K562 (cell line): ENCODE measurements at regions not wholly inside any gene's neighbourhood (a gene's known extent, or its start where the extent isn't known, plus 50 kb on each side); places are given as distances from the start of the nearest gene placed in this dataset.

ENCODE experiments used
- ATAC-seq: fragments of 200-7000 bp; cut with Tn5 transposase; 3 replicates; pipeline ENCODE4 v1.9.1; 2020; ENCODE audit warnings: moderate library complexity
- BruUV-seq: library from RNA; stranded (reverse); fragments of 400-500 nt; replicated peaks from 2 replicates; lab custom pipeline; 2021; lab: Mats Ljungman, UMichigan
- CTCF ChIA-PET: fragments of 300-600 bp; formaldehyde crosslinking; extraction: SDS; loops from one replicate; lab custom pipeline; 2021; ENCODE audit warnings: low intra/inter-chr PET ratio; lab: Yijun Ruan, JAX
- POLR2A ChIA-PET: fragments of 300-600, 350-650 bp; sonication (Branson Sonifier 250); formaldehyde crosslinking; extraction: SDS; loops from one replicate; lab custom pipeline; 2021; ENCODE audit warnings: antibody characterized with exemption, inconsistent platforms; lab: Yijun Ruan, JAX
- DNase-seq, 4 experiments: peaks; one replicate each; pipeline versions ENCODE4 v3.0.0 to v3.0.0-alpha.2; 2011 to 2018; ENCODE audit warnings: low spot score in 3 of 4, mixed read lengths in 3 of 4; ENCODE audit errors: extremely low read depth in 1 of 4
- FAIRE-seq: peaks from 2 replicates; lab custom pipeline; 2011; peaks lifted over from hg19 to GRCh38; lab: Jason Lieb, UNC
- H2AFZ ChIP-seq: 2 replicates; pipeline ENCODE4 v1.6.0; 2011; ENCODE audit warnings: low read depth, low read length, control low read depth, inconsistent platforms
- H3K27ac ChIP-seq: fragments of 200-600 bp; 3 replicates; pipeline ENCODE4 v1.8.0; 2011; ENCODE audit warnings: low read depth, mild to moderate bottlenecking, control low read depth, inconsistent platforms, low read length, moderate library complexity, mixed read lengths; ENCODE audit errors: extremely low read depth
- H3K27me3 ChIP-seq, 2 experiments: fragments of 300-600 bp in 1 of 2; 2 replicates in 1 of 2; 3 replicates in 1 of 2; pipeline versions ENCODE4 v1.6.0 to v1.8.0; 2011; ENCODE audit warnings: inconsistent platforms in 2 of 2, low read length in 2 of 2, mild to moderate bottlenecking in 1 of 2, mixed read lengths in 1 of 2, moderate library complexity in 1 of 2; ENCODE audit not compliant: control insufficient read depth in 2 of 2, insufficient read depth in 2 of 2
- H3K36me3 ChIP-seq: fragments of 300-600 bp; 3 replicates; pipeline ENCODE4 v1.8.0; 2011; ENCODE audit warnings: mild to moderate bottlenecking, low read length, inconsistent platforms; ENCODE audit not compliant: control insufficient read depth, insufficient read depth
- H3K4me1 ChIP-seq, 2 experiments: fragments of 200-600 bp in 1 of 2; replicated peaks in 1 of 2; 2 replicates in 1 of 2; 3 replicates in 1 of 2; pipeline versions ENCODE4 v1.5.1 to v1.8.0; 2011; ENCODE audit warnings: inconsistent platforms in 2 of 2, low read length in 2 of 2, mild to moderate bottlenecking in 1 of 2, mixed read lengths in 1 of 2, moderate library complexity in 1 of 2; ENCODE audit not compliant: control insufficient read depth in 2 of 2, insufficient read depth in 2 of 2
- H3K4me2 ChIP-seq: 2 replicates; pipeline ENCODE4 v1.6.1; 2011; ENCODE audit warnings: low read length, control low read depth, inconsistent platforms, mixed read lengths; ENCODE audit not compliant: insufficient read depth
- H3K4me3 ChIP-seq: fragments of 200-600 bp; sonication (generic), shearing (Covaris generic); 2 replicates; pipeline ENCODE4 v1.5.1; 2016; ENCODE audit warnings: control low read depth, inconsistent platforms
- H3K79me2 ChIP-seq: fragments of 200-600 bp; 3 replicates; pipeline ENCODE4 v1.8.0; 2011; ENCODE audit warnings: low read length, inconsistent platforms; ENCODE audit not compliant: control insufficient read depth, insufficient read depth
- H3K9ac ChIP-seq, 2 experiments: 2 replicates each; pipeline versions ENCODE4 v1.6.0 to v1.6.1; 2011; ENCODE audit warnings: low read depth in 2 of 2, low read length in 2 of 2, control low read depth in 1 of 2, inconsistent platforms in 1 of 2, mild to moderate bottlenecking in 1 of 2, mixed read lengths in 1 of 2; ENCODE audit not compliant: insufficient read depth in 1 of 2
- H3K9me1 ChIP-seq: one replicate; pipeline ENCODE4 v1.6.0; 2011; ENCODE audit warnings: inconsistent platforms, mild to moderate bottlenecking, low read length, moderate library complexity; ENCODE audit not compliant: control insufficient read depth, insufficient read depth
- H3K9me3 ChIP-seq: replicated peaks from 2 replicates; pipeline ENCODE4 v1.5.1; 2011; ENCODE audit warnings: low read depth, low read length, inconsistent platforms; ENCODE audit not compliant: control insufficient read depth, insufficient read depth
- H4K20me1 ChIP-seq: replicated peaks from 2 replicates; pipeline ENCODE4 v1.6.1; 2011; ENCODE audit warnings: low read length, inconsistent platforms, mixed read lengths; ENCODE audit not compliant: control insufficient read depth, insufficient read depth
- CBX2 ChIP-seq: fragments of 200-600 bp; sonication (generic); IDR thresholded peaks from one replicate; pipeline ENCODE4 v1.6.1; 2012; ENCODE audit warnings: mild to moderate bottlenecking, low read length, inconsistent platforms; ENCODE audit not compliant: insufficient read depth, poor library complexity, severe bottlenecking
- ELF1 ChIP-seq: fragments of 200-800 bp; sonication (Bioruptor generic); IDR thresholded peaks from 2 replicates; pipeline ENCODE4 v1.6.1; 2016; ENCODE audit warnings: missing genetic modification characterization, missing compliant biosample characterization
- EP400 ChIP-seq: fragments of 450-650 bp; IDR thresholded peaks from 2 replicates; pipeline ENCODE4 v1.6.1; 2017; ENCODE audit warnings: antibody characterized with exemption, mild to moderate bottlenecking, moderate library complexity
- ETS2 ChIP-seq: IDR thresholded peaks from 2 replicates; pipeline ENCODE4 v1.6.1; 2016; ENCODE audit warnings: borderline replicate concordance, missing genetic modification characterization, mild to moderate bottlenecking, moderate library complexity, missing compliant biosample characterization; ENCODE audit not compliant: poor library complexity, severe bottlenecking
- HNRNPK ChIP-seq: fragments of 200-400 bp; formaldehyde crosslinking; IDR thresholded peaks from one replicate; pipeline ENCODE4 v1.6.1; 2018; ENCODE audit warnings: mild to moderate bottlenecking, low read depth, low read length; ENCODE audit not compliant: poor library complexity, severe bottlenecking
- POLR2G ChIP-seq: fragments of 200-400 bp; formaldehyde crosslinking; IDR thresholded peaks from 2 replicates; pipeline ENCODE4 v1.6.1; 2017; ENCODE audit warnings: low read depth, mild to moderate bottlenecking, antibody characterized with exemption, low read length, moderate library complexity
- POLR2H ChIP-seq: IDR thresholded peaks from 2 replicates; pipeline ENCODE4 v1.6.1; 2016; ENCODE audit warnings: missing genetic modification characterization, low read depth, mild to moderate bottlenecking, control low read depth, missing compliant biosample characterization, moderate library complexity
- POU5F1 ChIP-seq: fragments of 150-350 bp; IDR thresholded peaks from 2 replicates; pipeline ENCODE4 v1.6.1; 2014; ENCODE audit warnings: borderline replicate concordance, low read length, low read depth, mild to moderate bottlenecking; ENCODE audit not compliant: partially characterized antibody
- TAL1 ChIP-seq: fragments of 450-650 bp; IDR thresholded peaks from 2 replicates; pipeline ENCODE4 v1.6.1; 2016; ENCODE audit warnings: mild to moderate bottlenecking
- TOE1 ChIP-seq, 2 experiments: fragments of 450-650 bp in 1 of 2; sonication (generic) in 1 of 2; formaldehyde crosslinking in 1 of 2; IDR thresholded peaks; 2 replicates each; pipeline versions ENCODE4 v1.7.1 to v1.8.0; 2016 to 2022; ENCODE audit warnings: borderline replicate concordance in 2 of 2, mild to moderate bottlenecking in 2 of 2, antibody characterized with exemption in 1 of 2, inconsistent platforms in 1 of 2, low read depth in 1 of 2, missing genetic modification reagents in 1 of 2, moderate library complexity in 1 of 2
- ZBTB8A ChIP-seq: fragments of 450-650 bp; IDR thresholded peaks from 2 replicates; pipeline ENCODE4 v1.6.1; 2018; ENCODE audit warnings: mild to moderate bottlenecking, moderate library complexity; ENCODE audit not compliant: partially characterized antibody
- ZKSCAN3 ChIP-seq: fragments of 250-450 bp; sonication (Bioruptor Pico); IDR thresholded peaks from 2 replicates; pipeline ENCODE4 v1.4.0; 2020
- ZNF184 ChIP-seq: sonication (generic); formaldehyde crosslinking; IDR thresholded peaks from 2 replicates; pipeline ENCODE4 v1.5.0; 2020; ENCODE audit warnings: missing genetic modification reagents
- ZNF75A ChIP-seq: fragments of 450-650 bp; formaldehyde crosslinking; IDR thresholded peaks from 2 replicates; pipeline ENCODE4 v1.4.0; 2020; ENCODE audit warnings: mild to moderate bottlenecking
- WGBS: fragments of 100-300 bp; shearing (Covaris generic); methylation state at CpG from one replicate; pipeline ENCODE4 v1.1.6; 2016; ENCODE audit warnings: low coverage, mixed read lengths; ENCODE audit not compliant: insufficient coverage; ENCODE audit errors: missing lambda C conversion rate; 5-methylcytosine and 5-hydroxymethylcytosine counted together
- in situ Hi-C: fragments of 300-500 bp; cut with MboI; formaldehyde crosslinking; loops from 4 replicates; pipeline ENCODE4 v1.15.0; 2018; ENCODE audit warnings: inconsistent platforms, mixed read lengths
- intact Hi-C: fragments of 100-400 bp; cut with micrococcal nuclease; formaldehyde crosslinking; loops from 2 replicates; pipeline ENCODE4 v1.14.2; 2022
- TF ChIP-seq, protein P1 (sequence below): fragments of 250-450 bp; sonication (Bioruptor Pico); IDR thresholded peaks from 2 replicates; pipeline ENCODE4 v1.8.0; 2021; ENCODE audit warnings: mild to moderate bottlenecking, moderate library complexity
- TF ChIP-seq, protein P2 (sequence below): fragments of 250-450 bp; sonication (Bioruptor Pico); IDR thresholded peaks from 2 replicates; pipeline ENCODE4 v1.6.1; 2021; ENCODE audit warnings: mild to moderate bottlenecking
- TF ChIP-seq, protein P3 (sequence below): IDR thresholded peaks from 3 replicates; pipeline ENCODE4 v1.6.1; 2011; ENCODE audit warnings: borderline replicate concordance, mild to moderate bottlenecking; ENCODE audit not compliant: insufficient read length, insufficient read depth

DNA sequence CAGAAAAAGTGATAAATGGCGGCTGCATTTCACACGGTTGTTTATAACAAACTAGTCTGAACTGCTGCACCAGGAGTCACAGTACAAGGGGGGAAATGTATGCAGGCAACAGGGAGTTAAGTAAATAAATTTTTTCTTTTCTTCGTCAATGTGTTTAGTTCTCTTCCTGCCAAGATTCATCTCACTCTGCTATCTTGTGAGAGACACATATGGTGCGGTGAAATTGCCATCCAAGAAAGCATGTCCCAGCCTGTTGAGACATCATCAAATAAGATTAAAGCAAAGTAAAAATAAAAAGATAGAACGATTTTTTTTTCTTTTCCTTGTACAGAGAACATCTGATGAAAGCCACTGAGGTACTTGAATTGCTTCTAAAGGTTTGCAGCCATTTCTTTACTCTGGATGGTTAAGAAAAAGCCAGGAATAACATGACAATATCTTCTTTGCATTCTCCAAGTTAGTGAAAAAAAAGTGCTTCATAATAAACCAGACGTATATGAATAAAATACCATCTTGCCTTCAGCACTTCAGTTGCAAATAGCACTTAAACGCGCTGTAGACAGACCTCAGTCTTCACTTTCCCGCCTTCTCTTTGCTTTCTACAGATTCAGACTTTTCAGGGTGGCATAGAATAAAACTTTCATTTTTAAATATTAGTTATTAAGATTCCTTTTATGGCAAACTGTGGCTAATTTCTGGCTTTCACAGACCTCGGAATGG lies 506.2 kb upstream of the ZFHX3 start (continued):
- TF ChIP-seq, protein P1, sequence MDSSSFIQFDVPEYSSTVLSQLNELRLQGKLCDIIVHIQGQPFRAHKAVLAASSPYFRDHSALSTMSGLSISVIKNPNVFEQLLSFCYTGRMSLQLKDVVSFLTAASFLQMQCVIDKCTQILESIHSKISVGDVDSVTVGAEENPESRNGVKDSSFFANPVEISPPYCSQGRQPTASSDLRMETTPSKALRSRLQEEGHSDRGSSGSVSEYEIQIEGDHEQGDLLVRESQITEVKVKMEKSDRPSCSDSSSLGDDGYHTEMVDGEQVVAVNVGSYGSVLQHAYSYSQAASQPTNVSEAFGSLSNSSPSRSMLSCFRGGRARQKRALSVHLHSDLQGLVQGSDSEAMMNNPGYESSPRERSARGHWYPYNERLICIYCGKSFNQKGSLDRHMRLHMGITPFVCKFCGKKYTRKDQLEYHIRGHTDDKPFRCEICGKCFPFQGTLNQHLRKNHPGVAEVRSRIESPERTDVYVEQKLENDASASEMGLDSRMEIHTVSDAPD (CRISPR knock-in tag), result no peak

DNA sequence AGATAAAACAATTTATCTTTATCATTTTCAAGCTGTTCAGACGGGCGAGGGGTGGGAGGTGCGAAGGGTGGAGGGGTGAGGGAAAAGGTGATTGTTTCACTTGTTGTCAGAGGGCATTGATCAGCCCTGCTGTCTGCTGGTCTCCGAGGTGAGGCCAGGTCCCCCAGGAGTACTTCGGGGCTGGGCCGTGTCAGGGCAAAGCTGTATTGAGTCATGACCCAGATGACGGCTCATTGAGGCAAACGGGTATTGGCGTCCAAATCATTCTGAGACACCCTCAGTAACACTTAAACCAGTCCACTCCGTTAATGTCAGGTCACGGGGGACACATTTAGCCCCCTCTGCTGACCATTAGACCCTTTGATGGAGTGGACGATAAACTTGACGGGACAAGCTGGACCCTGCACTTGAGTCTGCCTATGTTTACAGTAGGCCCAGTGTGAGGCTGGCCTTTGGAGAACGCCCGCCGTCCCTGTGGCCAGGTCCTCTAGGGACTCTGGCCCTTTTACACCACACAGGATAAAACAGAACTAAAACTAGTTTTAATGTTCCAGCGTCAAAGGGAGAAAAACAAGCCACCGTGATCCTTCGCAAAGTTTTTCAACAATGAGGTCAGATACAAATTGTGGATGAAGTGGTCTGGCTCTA lies 502.2 kb upstream of the ZFHX3 start:
- intact Hi-C loops, result no loop called here
- whole genome bisulfite sequencing, result under 1% methylated on average over 19 of the region's 19 CpGs
- no peaks in the 10 kb centered on the region for H3K36me3 ChIP-seq
- H3K9me1 ChIP-seq, result no peaks in the 10 kb centered on the region
- no peak overlapping the region for H3K4me2 ChIP-seq
- H3K4me1 ChIP-seq, result no peaks in the 10 kb centered on the region
- H3K9ac ChIP-seq, result no peak overlapping the region
- in situ Hi-C loops, result no loop called here
- ATAC-seq (no peak), FAIRE-seq (no peak), DNase-seq (no peak)
- no peaks in the 10 kb centered on the region for H3K79me2 ChIP-seq
- H3K27ac ChIP-seq, result no peak overlapping the region
- H3K4me3 ChIP-seq, result no peak overlapping the region
- no peaks in the 10 kb centered on the region for H4K20me1 ChIP-seq
- BruUV-seq, result no TSS peak
- no peak overlapping the region for H2AFZ ChIP-seq
- ChIA-PET POLR2A (no interaction called here), CTCF (no interaction called here)
- peaks cover 9 to 14% of the 10 kb centered on the region in 2 experiments; a peak in 3 of 5 replicates for H3K27me3 ChIP-seq
- no peaks in the 10 kb centered on the region for H3K9me3 ChIP-seq
- TF ChIP-seq, protein P2, sequence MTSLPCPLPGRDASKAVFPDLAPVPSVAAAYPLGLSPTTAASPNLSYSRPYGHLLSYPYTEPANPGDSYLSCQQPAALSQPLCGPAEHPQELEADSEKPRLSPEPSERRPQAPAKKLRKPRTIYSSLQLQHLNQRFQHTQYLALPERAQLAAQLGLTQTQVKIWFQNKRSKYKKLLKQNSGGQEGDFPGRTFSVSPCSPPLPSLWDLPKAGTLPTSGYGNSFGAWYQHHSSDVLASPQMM (CRISPR knock-in tag), result no peak
- no peak for TF ChIP-seq CBX2
- TF ChIP-seq POU5F1, result no peak
- TF ChIP-seq HNRNPK, result no peak
- no peak for TF ChIP-seq ZNF184
- TF ChIP-seq POLR2G, result no peak
- TF ChIP-seq POLR2H (tag), result no peak
- TF ChIP-seq, protein P3, sequence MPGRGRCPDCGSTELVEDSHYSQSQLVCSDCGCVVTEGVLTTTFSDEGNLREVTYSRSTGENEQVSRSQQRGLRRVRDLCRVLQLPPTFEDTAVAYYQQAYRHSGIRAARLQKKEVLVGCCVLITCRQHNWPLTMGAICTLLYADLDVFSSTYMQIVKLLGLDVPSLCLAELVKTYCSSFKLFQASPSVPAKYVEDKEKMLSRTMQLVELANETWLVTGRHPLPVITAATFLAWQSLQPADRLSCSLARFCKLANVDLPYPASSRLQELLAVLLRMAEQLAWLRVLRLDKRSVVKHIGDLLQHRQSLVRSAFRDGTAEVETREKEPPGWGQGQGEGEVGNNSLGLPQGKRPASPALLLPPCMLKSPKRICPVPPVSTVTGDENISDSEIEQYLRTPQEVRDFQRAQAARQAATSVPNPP, result no peak
- TF ChIP-seq ETS2 (tag), result no peak
- no peak for TF ChIP-seq ZNF75A
- TF ChIP-seq ZKSCAN3 (CRISPR knock-in tag), result no peak
- TF ChIP-seq ELF1 (tag), result no peak
- TF ChIP-seq TAL1, result no peak
- no peak for TF ChIP-seq ZBTB8A
- no peak for TF ChIP-seq TOE1 (IDR thresholded peaks at IDR 0.05; ENCODE audit: borderline replicate concordance)
- TF ChIP-seq TOE1 (CRISPR knock-in tag; IDR thresholded peaks at IDR 0.05; ENCODE audit: borderline replicate concordance, low read depth), result no peak
- TF ChIP-seq EP400, result no peak
